ENCODE measurements at regions not wholly inside any gene's neighbourhood (a gene's known extent, or its start where the extent isn't known, plus 50 kb on each side); places are given as distances from the start of the nearest gene placed in this dataset.
A peak's percentile ranks its signal among the peaks of the same experiment; 100 is the strongest.

GRCh38 chr2:59924346-59924745 lies 629.1 kb downstream of the BCL11A start:
- no peak for DNase-seq (ENCODE audit: low read depth in 3 of 3)

- no peak for DNase-seq (ENCODE audit: low read depth in 3 of 3)
Measured at GRCh38 chr2:59922450-59922849, 631.0 kb downstream of the BCL11A start.

DNA sequence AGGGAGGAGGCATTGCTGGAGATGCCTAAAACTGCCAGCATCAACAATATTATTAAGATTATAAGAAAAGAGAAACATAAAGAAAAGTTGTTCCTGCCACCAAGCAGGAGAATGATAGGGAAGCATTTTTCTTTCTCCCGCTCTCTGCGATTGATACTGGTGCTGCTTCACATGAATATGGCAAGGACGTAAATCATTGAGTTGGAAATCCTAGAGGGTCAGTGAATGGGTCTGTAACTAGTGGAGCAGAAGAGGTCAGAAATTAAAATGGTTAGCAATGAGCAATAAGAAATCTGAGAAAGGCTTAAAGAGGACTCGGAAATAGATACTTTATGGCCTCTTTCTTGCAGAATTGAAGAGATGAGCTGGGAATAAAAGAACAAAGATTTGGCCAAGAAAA lies 631.7 kb downstream of the BCL11A start:
- no peak for DNase-seq (ENCODE audit: low read depth in 3 of 3)

GRCh38 chr2:59920961-59921360 lies 632.5 kb downstream of the BCL11A start:
- DNase-seq (ENCODE audit: low read depth in 3 of 3): no peak

- DNase-seq (ENCODE audit: low read depth in 3 of 3): no peak
Measured at GRCh38 chr2:59920307-59920706, 633.1 kb downstream of the BCL11A start.

GRCh38 chr2:59919579-59919978 lies 633.9 kb downstream of the BCL11A start:
- no peak for DNase-seq (ENCODE audit: low read depth in 3 of 3)

DNA sequence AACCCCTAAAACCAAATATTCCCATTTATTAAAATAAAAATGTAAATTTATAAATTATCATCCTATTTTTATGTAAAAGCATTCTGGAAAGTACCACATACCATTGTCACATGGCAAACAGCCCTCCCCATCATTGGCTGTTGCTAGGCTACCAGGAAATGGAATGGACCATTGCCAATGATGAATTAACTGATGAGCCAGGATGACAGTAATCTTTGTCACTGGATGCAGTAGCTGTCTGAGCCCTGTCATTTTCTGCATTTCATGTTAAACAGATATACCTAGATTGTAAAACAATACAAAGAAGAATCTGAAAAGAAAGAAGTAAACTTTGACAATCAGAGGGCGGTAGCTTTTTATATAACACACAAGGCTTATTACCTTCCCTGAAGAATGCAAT lies 641.4 kb downstream of the BCL11A start:
- no peak for DNase-seq (ENCODE audit: low read depth in 3 of 3)

DNA sequence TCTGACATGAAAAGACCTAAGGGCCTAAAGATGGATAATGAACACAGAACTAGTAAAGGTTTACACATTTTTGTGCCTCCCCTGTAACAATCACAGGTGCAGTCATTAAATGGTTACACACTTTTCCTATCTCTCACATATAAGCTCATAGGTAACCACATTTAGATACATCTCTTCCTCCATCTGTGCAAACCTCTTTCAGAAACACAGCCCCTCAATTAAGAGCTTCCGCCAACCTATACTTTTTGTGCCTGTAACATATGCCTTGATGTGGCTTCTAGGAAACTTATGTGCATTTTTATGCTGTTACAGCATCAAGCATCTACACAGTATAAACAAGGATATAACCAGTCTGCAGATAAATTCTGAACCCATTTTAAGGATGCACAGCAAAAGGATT lies 643.3 kb downstream of the BCL11A start:
- no peak for DNase-seq (ENCODE audit: low read depth in 3 of 3)

GRCh38 chr2:59909147-59909546 lies 644.3 kb downstream of the BCL11A start:
- DNase-seq (ENCODE audit: low read depth in 3 of 3): no peak

GRCh38 chr2:59905731-59906130 lies 647.7 kb downstream of the BCL11A start:
- DNase-seq (ENCODE audit: low read depth in 3 of 3): no peak

GRCh38 chr2:59903994-59904544 lies 649.4 kb downstream of the BCL11A start:
- DNase-seq (ENCODE audit: low read depth in 3 of 3): no peak

- DNase-seq (ENCODE audit: low read depth in 3 of 3): no peak
Measured at GRCh38 chr2:59900728-59901452, 652.6 kb downstream of the BCL11A start.

- DNase-seq (ENCODE audit: low read depth in 3 of 3): no peak
Measured at GRCh38 chr2:59899692-59900091, 653.8 kb downstream of the BCL11A start.

GRCh38 chr2:59896499-59897245 lies 656.8 kb downstream of the BCL11A start:
- no peak for DNase-seq (ENCODE audit: low read depth in 3 of 3)

GRCh38 chr2:59893612-59894011 lies 659.8 kb downstream of the BCL11A start:
- DNase-seq (ENCODE audit: low read depth in 3 of 3): no peak

DNA sequence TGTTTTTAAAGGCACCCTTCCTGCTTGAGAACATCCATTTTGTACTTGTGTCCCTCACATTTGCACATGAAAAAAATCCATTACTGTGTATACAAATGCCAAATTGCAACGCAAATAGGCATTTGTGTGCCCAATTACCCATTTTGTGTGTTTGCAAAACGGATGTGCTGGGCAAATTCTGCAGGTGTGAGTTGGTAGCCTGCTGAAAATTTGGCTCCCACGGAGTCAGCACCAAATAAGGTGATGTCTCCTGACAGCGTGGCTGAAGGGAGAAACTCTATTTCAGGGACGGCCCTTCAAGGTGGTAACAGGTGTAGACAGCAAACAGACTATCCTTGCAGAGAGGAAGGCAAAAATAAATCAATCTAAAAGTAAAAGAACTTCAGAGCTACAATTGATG lies 661.1 kb downstream of the BCL11A start:
- DNase-seq (ENCODE audit: low read depth in 3 of 3): no peak

DNA sequence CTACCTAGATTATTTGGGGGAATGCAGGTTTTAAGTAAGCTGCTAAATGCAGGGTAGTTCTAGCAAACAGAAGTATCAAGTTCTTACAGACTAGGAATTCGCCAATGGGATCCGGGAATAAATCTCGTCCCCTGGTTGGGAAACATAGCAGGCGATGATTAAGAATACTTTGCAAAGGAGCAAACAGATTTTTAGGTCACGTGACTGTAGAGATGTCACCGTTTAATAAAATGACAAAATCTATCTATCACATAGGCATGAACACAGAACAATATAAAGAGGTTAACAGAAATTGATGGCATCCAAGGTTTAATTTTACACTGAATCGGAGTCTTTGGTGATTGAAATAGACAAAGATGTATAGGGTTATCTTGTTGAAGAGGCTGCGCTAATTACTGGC lies 664.1 kb downstream of the BCL11A start:
- DNase-seq (ENCODE audit: low read depth in 3 of 3): no peak

DNA sequence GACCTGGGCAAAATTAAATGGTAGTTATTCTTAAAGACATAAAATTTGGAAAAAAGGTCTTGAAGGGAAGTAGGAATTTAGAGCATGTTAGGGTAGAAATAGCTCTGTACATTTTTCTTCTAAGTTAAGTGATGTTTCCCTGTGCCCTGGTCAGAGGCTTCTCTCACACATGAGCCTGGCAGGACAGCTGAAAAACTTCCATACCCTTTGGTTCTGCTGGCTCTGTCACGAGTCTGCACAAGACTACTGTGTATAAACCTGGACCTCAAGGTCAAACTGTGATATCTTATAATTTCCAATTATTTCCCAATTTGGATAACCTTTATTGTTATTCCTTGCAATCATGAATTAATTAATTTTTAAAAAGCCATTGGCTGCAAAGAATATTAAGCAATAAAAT lies 664.7 kb downstream of the BCL11A start:
- no peak for DNase-seq (ENCODE audit: low read depth in 3 of 3)

GRCh38 chr2:59888015-59888414 lies 665.4 kb downstream of the BCL11A start:
- DNase-seq (ENCODE audit: low read depth in 3 of 3): peak in 2 of 3 experiments; percentile 1 to 11

- DNase-seq (ENCODE audit: low read depth in 3 of 3): no peak
Measured at GRCh38 chr2:59887366-59887765, 666.1 kb downstream of the BCL11A start.

GRCh38 chr2:59886759-59887158 lies 666.7 kb downstream of the BCL11A start:
- DNase-seq (ENCODE audit: low read depth in 3 of 3): no peak

DNA sequence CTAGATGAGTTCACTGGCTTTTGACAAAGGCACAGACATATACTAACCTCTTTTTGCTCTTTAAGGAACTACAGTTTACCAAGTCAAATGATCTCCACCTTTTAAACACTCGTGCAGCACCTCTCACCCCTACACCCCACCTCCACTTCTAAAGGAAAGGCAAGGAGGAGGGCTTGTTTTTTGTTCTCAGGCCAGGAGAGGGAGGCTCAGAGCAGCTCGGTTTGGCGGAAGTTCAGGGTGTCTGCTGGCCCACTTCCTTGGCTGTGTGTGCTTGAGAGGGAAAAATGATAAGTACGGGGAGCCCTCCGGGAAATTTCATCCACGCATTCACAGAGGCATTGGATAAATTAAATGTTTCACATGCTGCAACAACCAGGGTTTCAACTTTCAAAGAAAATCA lies 667.9 kb downstream of the BCL11A start:
- DNase-seq (ENCODE audit: low read depth in 3 of 3): no peak

- no peak for DNase-seq (ENCODE audit: low read depth in 3 of 3)
Measured at GRCh38 chr2:59884166-59884565, 669.3 kb downstream of the BCL11A start.
